Esophagus muscularis mucosa (tissue), 4 donors: ENCODE measurements at regions not wholly inside any gene's neighbourhood (a gene's known extent, or its start where the extent isn't known, plus 50 kb on each side); places are given as distances from the start of the nearest gene placed in this dataset.

ENCODE experiments used
- CTCF ChIP-seq, 3 experiments: fragments of 200-600 bp in 2 of 3; fragments of 450-650 bp in 1 of 3; sonication (generic) in 2 of 3; IDR thresholded peaks; one replicate each; pipeline ENCODE4 v1.5.1; 2017 to 2019; ENCODE audit warnings: antibody characterized with exemption in 3 of 3, mild to moderate bottlenecking in 2 of 3, moderate library complexity in 1 of 3
- EP300 ChIP-seq: sonication (generic); formaldehyde crosslinking; IDR thresholded peaks from one replicate; pipeline ENCODE4 v1.6.1; 2017; ENCODE audit warnings: antibody characterized with exemption
- POLR2A ChIP-seq: fragments of 450-650 bp; IDR thresholded peaks from one replicate; pipeline ENCODE4 v1.6.1; 2017; ENCODE audit warnings: antibody characterized with exemption, moderate library complexity, mild to moderate bottlenecking, low read depth
- POLR2AphosphoS5 ChIP-seq, 2 donors: sonication (generic); formaldehyde crosslinking; IDR thresholded peaks; one replicate each; pipeline ENCODE4 v1.6.1; 2017; ENCODE audit warnings: antibody characterized with exemption in 2 of 2

GRCh38 chr18:2410688-2411087 lies 160.6 kb downstream of the METTL4 start:
- TF ChIP-seq CTCF (IDR thresholded peaks at IDR 0.05) = no peak
- no peak for TF ChIP-seq POLR2AphosphoS5 (IDR thresholded peaks at IDR 0.05)
- no peak for TF ChIP-seq POLR2A
- no peak for TF ChIP-seq EP300
